Mesendoderm (in vitro differentiated cells): ENCODE measurements at regions not wholly inside any gene's neighbourhood (a gene's known extent, or its start where the extent isn't known, plus 50 kb on each side); places are given as distances from the start of the nearest gene placed in this dataset.

ENCODE experiments used
- DNase-seq: peaks from one replicate; pipeline ENCODE4 v3.0.0; 2013
- H2AK5ac ChIP-seq: 2 replicates; pipeline ENCODE4 v1.6.1; 2013; ENCODE audit warnings: low read length, inconsistent platforms
- H2BK120ac ChIP-seq: 2 replicates; pipeline ENCODE4 v1.6.1; 2013; ENCODE audit warnings: low read depth, mild to moderate bottlenecking, low read length, moderate library complexity, mixed read lengths
- H2BK15ac ChIP-seq: replicated peaks from 2 replicates; pipeline ENCODE4 v1.6.1; 2013; ENCODE audit warnings: low read depth, mild to moderate bottlenecking, moderate library complexity
- H2BK5ac ChIP-seq: 2 replicates; pipeline ENCODE4 v1.6.1; 2013; ENCODE audit warnings: low read length, inconsistent platforms
- H3K18ac ChIP-seq: 2 replicates; pipeline ENCODE4 v1.6.1; 2013; ENCODE audit warnings: mild to moderate bottlenecking, low read length, mixed read lengths
- H3K23ac ChIP-seq: one replicate; pipeline ENCODE4 v1.6.1; 2013; ENCODE audit warnings: low read length
- H3K27ac ChIP-seq: 2 replicates; pipeline ENCODE4 v1.5.1; 2013; ENCODE audit warnings: low read depth, mild to moderate bottlenecking, inconsistent platforms, low read length, moderate library complexity
- H3K27me3 ChIP-seq: 2 replicates; pipeline ENCODE4 v1.6.1; 2013; ENCODE audit warnings: low read length, control low read depth, mild to moderate bottlenecking, inconsistent platforms; ENCODE audit not compliant: insufficient read depth, poor library complexity
- H3K36me3 ChIP-seq: 2 replicates; pipeline ENCODE4 v1.6.1; 2013; ENCODE audit warnings: low read length, inconsistent platforms; ENCODE audit not compliant: control insufficient read depth, insufficient read depth
- H3K4ac ChIP-seq: one replicate; pipeline ENCODE4 v1.6.1; 2013; ENCODE audit warnings: low read depth, mild to moderate bottlenecking, low read length, moderate library complexity
- H3K4me1 ChIP-seq: 2 replicates; pipeline ENCODE4 v1.6.1; 2013; ENCODE audit warnings: low read depth, low read length, inconsistent platforms; ENCODE audit not compliant: control insufficient read depth
- H3K4me2 ChIP-seq: 2 replicates; pipeline ENCODE4 v1.6.1; 2013; ENCODE audit warnings: low read length
- H3K4me3 ChIP-seq: 2 replicates; pipeline ENCODE4 v1.5.1; 2013; ENCODE audit warnings: mild to moderate bottlenecking, low read length
- H3K56ac ChIP-seq: one replicate; pipeline ENCODE4 v1.6.1; 2013; ENCODE audit warnings: low read length
- H3K79me1 ChIP-seq: 2 replicates; pipeline ENCODE4 v1.6.1; 2013; ENCODE audit warnings: low read length, inconsistent platforms
- H3K79me2 ChIP-seq: 2 replicates; pipeline ENCODE4 v1.6.1; 2013; ENCODE audit warnings: mild to moderate bottlenecking, low read length; ENCODE audit not compliant: control insufficient read depth, insufficient read depth
- H3K9ac ChIP-seq: 2 replicates; pipeline ENCODE4 v1.6.1; 2013; ENCODE audit warnings: low read length, inconsistent platforms
- H4K5ac ChIP-seq: one replicate; pipeline ENCODE4 v1.6.1; 2013; ENCODE audit warnings: low read length
- H4K8ac ChIP-seq: one replicate; pipeline ENCODE4 v1.6.1; 2013; ENCODE audit warnings: low read depth, mild to moderate bottlenecking, control low read depth, low read length, moderate library complexity
- WGBS: extraction: QIAGEN DNeasy Blood & Tissue Kit; methylation state at CpG from one replicate; pipeline ENCODE4 v1.1.7; 2013; ENCODE audit warnings: low lambda C conversion rate, missing lambda C conversion rate; ENCODE audit not compliant: insufficient coverage; ENCODE audit errors: extremely low coverage; 5-methylcytosine and 5-hydroxymethylcytosine counted together

DNA sequence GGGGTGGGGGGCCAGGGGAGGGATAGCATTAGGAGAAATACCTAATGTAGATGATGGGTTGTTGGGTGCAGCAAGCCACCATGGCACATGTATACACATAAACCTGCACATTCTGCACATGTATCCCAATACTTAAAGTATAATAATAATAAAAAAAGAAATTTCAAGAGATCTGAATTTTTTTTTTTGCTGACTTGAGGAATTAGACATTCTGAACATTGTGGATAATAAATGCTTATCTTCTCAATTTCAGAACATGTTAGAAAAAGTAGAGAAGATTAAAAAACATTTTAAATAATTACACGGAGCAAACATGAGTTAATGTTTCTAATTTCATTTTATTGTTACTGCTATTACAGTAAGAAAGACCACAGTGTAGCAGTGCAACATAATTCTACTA, 230.4 kb downstream of the DTHD1 start:
- Histone ChIP-seq H3K9ac (no peak overlapping the region), H3K27ac (no peak overlapping the region), H3K36me3 (no peaks in the 10 kb centered on the region), H2BK15ac (no peak overlapping the region), H3K4me2 (no peak overlapping the region), H3K56ac (no peak overlapping the region), H3K18ac (no peak overlapping the region), H3K79me1 (no peaks in the 10 kb centered on the region), H2BK120ac (no peak overlapping the region), H3K4me3 (no peak overlapping the region), H2AK5ac (no peak overlapping the region), H3K4ac (no peak overlapping the region), H2BK5ac (no peak overlapping the region), H3K79me2 (no peaks in the 10 kb centered on the region), H4K8ac (no peak overlapping the region), H3K27me3 (no peaks in the 10 kb centered on the region), H3K23ac (no peak overlapping the region), H3K4me1 (no peaks in the 10 kb centered on the region), H4K5ac (no peak overlapping the region)
- whole genome bisulfite sequencing = no CpG with 5 or more reads among the region's 1 CpG
- no peak for DNase-seq

DNA sequence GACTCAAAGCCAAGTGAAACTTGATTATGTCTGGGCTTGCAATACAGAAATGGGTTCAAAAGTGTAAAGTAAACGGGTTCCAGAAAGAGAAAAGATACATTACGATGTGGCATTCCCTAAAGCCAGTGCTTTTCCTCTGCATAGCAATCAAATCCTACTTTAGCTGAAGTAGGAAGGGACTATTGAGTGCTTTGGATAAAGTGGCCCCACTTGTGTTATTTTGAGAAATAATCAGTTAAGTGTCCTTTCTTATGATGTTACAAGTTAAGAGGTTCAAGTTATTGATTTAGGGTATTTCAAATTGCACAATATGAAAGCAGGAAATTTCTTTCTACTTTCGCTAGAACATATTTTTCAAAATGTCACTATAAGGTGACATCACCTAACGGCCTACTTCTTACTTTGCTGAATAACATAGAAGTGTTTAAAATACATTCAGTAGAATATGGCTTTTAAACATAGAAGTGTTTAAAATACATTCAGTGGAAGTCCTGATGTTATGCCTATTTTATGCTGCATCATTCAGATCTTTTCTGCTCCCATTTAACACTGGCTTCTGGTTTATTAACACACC, 235.2 kb downstream of the DTHD1 start:
- no peak overlapping the region for H3K9ac ChIP-seq
- H3K4ac ChIP-seq = no peak overlapping the region
- no peak overlapping the region for H3K18ac ChIP-seq
- H4K8ac ChIP-seq = no peak overlapping the region
- no peak overlapping the region for H3K23ac ChIP-seq
- no peak overlapping the region for H3K56ac ChIP-seq
- no peaks in the 10 kb centered on the region for H3K36me3 ChIP-seq
- H4K5ac ChIP-seq = no peak overlapping the region
- H3K4me1 ChIP-seq = no peaks in the 10 kb centered on the region
- H2BK15ac ChIP-seq = no peak overlapping the region
- H2BK5ac ChIP-seq = no peak overlapping the region
- WGBS = no CpG with 5 or more reads among the region's 4 CpGs
- H3K79me1 ChIP-seq = no peaks in the 10 kb centered on the region
- no peak overlapping the region for H2AK5ac ChIP-seq
- H3K27me3 ChIP-seq = no peaks in the 10 kb centered on the region
- no peak for DNase-seq
- H3K4me3 ChIP-seq = no peak overlapping the region
- no peak overlapping the region for H2BK120ac ChIP-seq
- no peak overlapping the region for H3K4me2 ChIP-seq
- no peak overlapping the region for H3K27ac ChIP-seq
- no peaks in the 10 kb centered on the region for H3K79me2 ChIP-seq

DNA sequence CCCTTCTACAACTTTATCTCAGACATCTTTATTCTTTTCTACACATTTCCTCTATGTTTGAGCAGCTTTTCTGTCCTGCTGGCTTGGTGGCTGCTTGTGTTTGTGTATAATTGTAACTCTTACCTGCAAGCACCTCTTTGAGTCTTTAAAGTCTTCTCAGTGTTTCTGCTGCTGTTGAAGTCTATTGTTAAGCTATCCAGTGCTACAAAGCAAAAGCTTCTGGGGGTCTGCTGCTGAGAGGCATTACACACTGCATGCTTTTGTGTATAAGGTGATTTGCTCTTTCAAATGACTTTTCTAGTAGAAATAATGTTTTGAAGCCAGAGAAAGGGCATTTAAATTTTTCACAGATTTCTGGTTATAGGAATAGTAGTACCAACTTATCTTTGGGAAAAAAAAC, 241.8 kb downstream of the DTHD1 start:
- peak; percentile 2 for DNase-seq

GRCh38 chr4:36532670-36533379, 251.4 kb downstream of the DTHD1 start:
- H3K4me3 ChIP-seq = no peak overlapping the region
- H3K4me2 ChIP-seq = no peak overlapping the region
- H3K18ac ChIP-seq = no peak overlapping the region
- H3K56ac ChIP-seq = no peak overlapping the region
- H3K23ac ChIP-seq = no peak overlapping the region
- DNase-seq = no peak
- no peak overlapping the region for H2BK5ac ChIP-seq
- no peaks in the 10 kb centered on the region for H3K4me1 ChIP-seq
- H2BK120ac ChIP-seq = no peak overlapping the region
- no peak overlapping the region for H4K8ac ChIP-seq
- no peak overlapping the region for H4K5ac ChIP-seq
- H2BK15ac ChIP-seq = no peak overlapping the region
- no peak overlapping the region for H3K9ac ChIP-seq
- no peaks in the 10 kb centered on the region for H3K79me1 ChIP-seq
- no peaks in the 10 kb centered on the region for H3K79me2 ChIP-seq
- H2AK5ac ChIP-seq = no peak overlapping the region
- no peaks in the 10 kb centered on the region for H3K36me3 ChIP-seq
- no peaks in the 10 kb centered on the region for H3K27me3 ChIP-seq
- no CpG with 5 or more reads among the region's 4 CpGs for WGBS
- H3K4ac ChIP-seq = no peak overlapping the region
- H3K27ac ChIP-seq = no peak overlapping the region

More for the DNA sequence above, 241.8 kb downstream of the DTHD1 start:
- Histone ChIP-seq H2BK15ac (no peak overlapping the region), H3K9ac (no peak overlapping the region), H2BK5ac (no peak overlapping the region), H3K23ac (no peak overlapping the region), H3K27ac (no peak overlapping the region), H4K8ac (no peak overlapping the region), H3K27me3 (no peaks in the 10 kb centered on the region), H2BK120ac (no peak overlapping the region), H3K4me3 (no peak overlapping the region), H3K4ac (no peak overlapping the region), H4K5ac (no peak overlapping the region), H3K4me1 (no peaks in the 10 kb centered on the region), H3K4me2 (no peak overlapping the region), H2AK5ac (no peak overlapping the region), H3K79me1 (no peaks in the 10 kb centered on the region), H3K56ac (no peak overlapping the region), H3K36me3 (no peaks in the 10 kb centered on the region), H3K18ac (no peak overlapping the region), H3K79me2 (no peaks in the 10 kb centered on the region)

DNA sequence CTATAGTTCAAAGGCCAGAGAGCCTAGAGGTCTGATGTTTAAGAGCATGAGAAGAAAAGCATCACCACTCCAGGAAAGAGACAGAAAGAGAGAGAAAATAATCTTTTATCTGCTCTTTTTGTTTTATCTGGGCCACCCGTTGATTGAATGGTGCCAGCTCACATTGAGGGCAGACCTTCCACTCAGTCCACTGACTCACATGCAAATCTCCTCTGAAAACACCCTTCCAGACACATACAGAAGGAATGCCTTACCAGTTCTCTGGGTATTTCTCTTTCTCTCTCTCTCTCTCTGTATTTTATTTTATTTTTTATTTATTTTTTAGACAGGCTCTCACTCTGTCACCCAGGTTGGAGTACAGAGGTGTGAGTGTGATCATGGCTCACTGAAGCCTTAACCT, 252.5 kb downstream of the DTHD1 start:
- no CpG with 5 or more reads among the region's 1 CpG for WGBS
- Histone ChIP-seq H2BK120ac (no peak overlapping the region), H3K56ac (no peak overlapping the region), H3K4ac (no peak overlapping the region), H3K23ac (no peak overlapping the region), H3K27ac (no peak overlapping the region), H4K5ac (no peak overlapping the region), H3K36me3 (no peaks in the 10 kb centered on the region), H3K79me2 (no peaks in the 10 kb centered on the region), H2BK5ac (no peak overlapping the region), H4K8ac (no peak overlapping the region), H3K4me3 (no peak overlapping the region), H3K4me1 (no peaks in the 10 kb centered on the region), H3K18ac (no peak overlapping the region), H3K27me3 (no peaks in the 10 kb centered on the region), H2AK5ac (no peak overlapping the region), H3K9ac (no peak overlapping the region), H3K79me1 (no peaks in the 10 kb centered on the region), H3K4me2 (no peak overlapping the region), H2BK15ac (no peak overlapping the region)
- no peak for DNase-seq

GRCh38 chr4:36547383-36547782, 266.0 kb downstream of the DTHD1 start:
- Histone ChIP-seq H3K9ac (no peak overlapping the region), H3K27me3 (no peaks in the 10 kb centered on the region), H3K4me2 (no peak overlapping the region), H2BK15ac (no peak overlapping the region), H2AK5ac (no peak overlapping the region), H2BK5ac (no peak overlapping the region), H3K4me3 (no peak overlapping the region), H4K5ac (no peak overlapping the region), H3K4me1 (no peaks in the 10 kb centered on the region), H3K23ac (no peak overlapping the region), H3K4ac (no peak overlapping the region), H2BK120ac (no peak overlapping the region), H3K56ac (no peak overlapping the region), H4K8ac (no peak overlapping the region), H3K18ac (no peak overlapping the region), H3K36me3 (no peaks in the 10 kb centered on the region), H3K79me2 (no peaks in the 10 kb centered on the region), H3K79me1 (no peaks in the 10 kb centered on the region), H3K27ac (no peak overlapping the region)
- no peak for DNase-seq
- no CpG with 5 or more reads among the region's 1 CpG for WGBS
